GM12878 (cell line): ENCODE measurements at regions not wholly inside any gene's neighbourhood (a gene's known extent, or its start where the extent isn't known, plus 50 kb on each side); places are given as distances from the start of the nearest gene placed in this dataset.

ENCODE experiments used
- ATAC-seq: fragments of 200-7000 bp; cut with Tn5 transposase; 3 replicates; pipeline ENCODE4 v1.9.1; 2020; ENCODE audit warnings: mild to moderate bottlenecking, moderate library complexity
- BruUV-seq: library from RNA; stranded (reverse); fragments of 400-500 nt; replicated peaks from 2 replicates; lab custom pipeline; 2021; lab: Mats Ljungman, UMichigan
- CTCF ChIA-PET: fragments of 300-600 bp; sonication (Branson Sonifier 250); formaldehyde crosslinking; extraction: SDS; loops from one replicate; lab custom pipeline; 2021; ENCODE audit warnings: inconsistent platforms; lab: Yijun Ruan, JAX
- POLR2A ChIA-PET: fragments of 350-600 bp; formaldehyde crosslinking; extraction: SDS; loops from one replicate; lab custom pipeline; 2021; ENCODE audit warnings: inconsistent platforms; lab: Charles Lee
- RAD21 ChIA-PET: fragments of 300-600 bp; sonication (Branson Sonifier 250); formaldehyde crosslinking; loops from one replicate; lab custom pipeline; 2023; ENCODE audit warnings: antibody characterized with exemption; ENCODE audit not compliant: unreplicated experiment; lab: Charles Lee
- SMC1A ChIA-PET: fragments of 300-600 bp; sonication (Branson Sonifier 250); formaldehyde crosslinking; loops from one replicate; lab custom pipeline; 2023; ENCODE audit not compliant: unreplicated experiment, uncharacterized antibody; lab: Charles Lee
- DNase-seq: peaks from one replicate; pipeline ENCODE4 v3.0.0-alpha.2; 2011; ENCODE audit warnings: low read depth, low spot score
- FAIRE-seq: peaks from 3 replicates; lab custom pipeline; 2011; peaks lifted over from hg19 to GRCh38; lab: Jason Lieb, UNC
- H2AFZ ChIP-seq: 2 replicates; pipeline ENCODE4 v1.6.0; 2011; ENCODE audit warnings: low read depth, low read length, control low read depth; ENCODE audit not compliant: control insufficient read depth
- H3K27ac ChIP-seq: 2 replicates; pipeline ENCODE4 v1.5.1; 2011; ENCODE audit warnings: control low read depth; ENCODE audit not compliant: control insufficient read depth, insufficient read depth
- H3K27me3 ChIP-seq, 2 experiments: replicated peaks in 1 of 2; 2 replicates each; pipeline versions ENCODE4 v1.6.0 to v1.6.1; 2011; ENCODE audit warnings: low read length in 1 of 2; ENCODE audit not compliant: control insufficient read depth in 2 of 2, insufficient read depth in 2 of 2
- H3K36me3 ChIP-seq, 2 experiments: 2 replicates each; pipeline ENCODE4 v1.5.1; 2011; ENCODE audit warnings: low read length in 1 of 2; ENCODE audit not compliant: control insufficient read depth in 2 of 2, insufficient read depth in 2 of 2
- H3K4me1 ChIP-seq: 2 replicates; pipeline ENCODE4 v1.6.1; 2011; ENCODE audit warnings: mild to moderate bottlenecking, low read length, moderate library complexity, mixed read lengths; ENCODE audit not compliant: control insufficient read depth, insufficient read depth
- H3K4me2 ChIP-seq: 2 replicates; pipeline ENCODE4 v1.6.0; 2011; ENCODE audit warnings: control low read depth; ENCODE audit not compliant: control insufficient read depth, insufficient read depth
- H3K4me3 ChIP-seq: fragments of 200-600 bp; sonication (generic); 2 replicates; pipeline ENCODE4 v1.5.1; 2016
- H3K79me2 ChIP-seq: 2 replicates; pipeline ENCODE4 v1.6.0; 2011; ENCODE audit warnings: low read length; ENCODE audit not compliant: control insufficient read depth, insufficient read depth
- H3K9ac ChIP-seq: 2 replicates; pipeline ENCODE4 v1.8.0; 2011; ENCODE audit warnings: low read length, control low read depth, mixed read lengths; ENCODE audit not compliant: control insufficient read depth, insufficient read depth
- H3K9me3 ChIP-seq: replicated peaks from 3 replicates; pipeline ENCODE4 v1.5.1; 2011; ENCODE audit warnings: mild to moderate bottlenecking, low read length; ENCODE audit not compliant: control insufficient read depth, insufficient read depth
- H4K20me1 ChIP-seq: 2 replicates; pipeline ENCODE4 v1.6.0; 2011; ENCODE audit not compliant: control insufficient read depth, insufficient read depth
- ASH2L ChIP-seq: fragments of 300-600, 200-600 bp; sonication (generic); IDR thresholded peaks from 2 replicates; pipeline ENCODE4 v1.6.1; 2017; ENCODE audit warnings: low read depth, mild to moderate bottlenecking, borderline replicate concordance
- CEBPZ ChIP-seq: fragments of 150-350 bp; IDR thresholded peaks from 2 replicates; pipeline ENCODE4 v1.6.1; 2016; ENCODE audit warnings: low read depth, low read length
- CHD2 ChIP-seq: IDR thresholded peaks from 2 replicates; pipeline ENCODE4 v1.6.1; 2011; ENCODE audit warnings: low read depth, low read length, improper control_type of control experiment, borderline replicate concordance
- EGR1 ChIP-seq, 2 experiments: IDR thresholded peaks; 1 replicate in 1 of 2; 2 replicates in 1 of 2; pipeline ENCODE4 v1.6.1; 2011 to 2012; ENCODE audit warnings: low read depth in 2 of 2, low read length in 2 of 2, borderline replicate concordance in 1 of 2, mild to moderate bottlenecking in 1 of 2, moderate library complexity in 1 of 2
- ELK1 ChIP-seq: IDR thresholded peaks from 2 replicates; pipeline ENCODE4 v1.6.1; 2012; ENCODE audit warnings: low read depth, low read length, improper control_type of control experiment
- MEF2A ChIP-seq: IDR thresholded peaks from 2 replicates; pipeline ENCODE4 v1.6.1; 2011; ENCODE audit warnings: low read depth, mild to moderate bottlenecking, low read length, moderate library complexity; ENCODE audit not compliant: insufficient read depth
- MTA3 ChIP-seq: IDR thresholded peaks from 2 replicates; pipeline ENCODE4 v1.6.1; 2012; ENCODE audit warnings: low read length, inconsistent platforms, borderline replicate concordance
- POU2F2 ChIP-seq: IDR thresholded peaks from 3 replicates; pipeline ENCODE4 v1.6.1; 2011; ENCODE audit warnings: low read depth, mild to moderate bottlenecking, low read length, borderline replicate concordance
- RCOR1 ChIP-seq: conservative IDR thresholded peaks from 2 replicates; pipeline ENCODE4 v1.6.1; 2012; ENCODE audit warnings: low read depth, low read length, improper control_type of control experiment
- SMARCA5 ChIP-seq: fragments of 450-650 bp; IDR thresholded peaks from 2 replicates; pipeline ENCODE4 v1.6.1; 2017; ENCODE audit warnings: mild to moderate bottlenecking
- SREBF2 ChIP-seq: IDR thresholded peaks from 2 replicates; pipeline ENCODE4 v1.6.1; 2012; ENCODE audit warnings: mild to moderate bottlenecking, low read length
- SUZ12 ChIP-seq: fragments of 200-600 bp; sonication (generic); IDR thresholded peaks from one replicate; pipeline ENCODE4 v1.6.1; 2018; ENCODE audit warnings: antibody characterized with exemption, mild to moderate bottlenecking; ENCODE audit not compliant: unreplicated experiment
- TCF12 ChIP-seq: IDR thresholded peaks from 2 replicates; pipeline ENCODE4 v1.6.1; 2011; ENCODE audit warnings: low read depth, mild to moderate bottlenecking, low read length
- ZBTB33 ChIP-seq: fragments of 450-650 bp; IDR thresholded peaks from 2 replicates; pipeline ENCODE4 v1.6.1; 2017; ENCODE audit warnings: mild to moderate bottlenecking
- WGBS: methylation state at CpG from one replicate; pipeline ENCODE4 v1.1.6; 2016; ENCODE audit warnings: low lambda C conversion rate; ENCODE audit not compliant: insufficient replicate concordance, insufficient coverage; ENCODE audit errors: missing lambda C conversion rate; 5-methylcytosine and 5-hydroxymethylcytosine counted together
- in situ Hi-C: fragments of 300-500 bp; cut with MboI; formaldehyde crosslinking; loops from 9 replicates; pipeline ENCODE4 v1.14.3; 2018; ENCODE audit warnings: mixed read lengths
- intact Hi-C: fragments of 100-400 bp; cut with micrococcal nuclease; formaldehyde crosslinking; loops from one replicate; pipeline ENCODE4 v1.14.2; 2022; ENCODE audit not compliant: unreplicated experiment

- DNase-seq (no peak), FAIRE-seq (no peak), ATAC-seq (no peak)
- TF ChIP-seq CEBPZ: no peak
- TF ChIP-seq ELK1: no peak
- no peak for TF ChIP-seq RCOR1
- TF ChIP-seq MTA3: no peak
- TF ChIP-seq TCF12: no peak
- TF ChIP-seq POU2F2: no peak
- TF ChIP-seq ASH2L: no peak
- TF ChIP-seq EGR1 (IDR thresholded peaks at IDR 0.05; ENCODE audit: borderline replicate concordance in 1 of 2, low read depth in 2 of 2, low read length in 2 of 2): no peak
- no peak for TF ChIP-seq MEF2A
- no peak for TF ChIP-seq SUZ12
- no peak for TF ChIP-seq CHD2
- TF ChIP-seq SMARCA5: no peak
- no peak for TF ChIP-seq SREBF2
- no peak for TF ChIP-seq ZBTB33
- Histone ChIP-seq H3K4me3 (no peak overlapping the region), H3K9me3 (no peaks in the 10 kb centered on the region; the same call in 1 of the 3 replicates), H3K27me3 (no peaks in the 10 kb centered on the region), H3K27ac (no peak overlapping the region), H3K36me3 (no peaks in the 10 kb centered on the region), H3K79me2 (no peaks in the 10 kb centered on the region), H4K20me1 (no peaks in the 10 kb centered on the region), H3K4me1 (no peaks in the 10 kb centered on the region), H3K4me2 (no peak overlapping the region), H2AFZ (no peak overlapping the region), H3K9ac (no peak overlapping the region)
- WGBS: 3% methylated on average over 3 of the region's 3 CpGs
- CTCF ChIA-PET: interaction anchor here (0.6 to 1.0 kb wide), 2 partner anchors 13 to 345 kb away, joined by 3 to 4 read pairs; no protein-coding TSS in a partner anchor
- no TSS peak for BruUV-seq
- in situ Hi-C loops (loop anchor here (10.0 kb wide), 1 partner anchor 568 kb away; no protein-coding TSS in a partner anchor), intact Hi-C loops (no loop called here)
- POLR2A ChIA-PET: interaction anchor here (0.6 kb wide), 1 partner anchor 38 kb away, joined by 3 read pairs; no protein-coding TSS in a partner anchor
- RAD21 ChIA-PET: no interaction called here
- SMC1A ChIA-PET: interaction anchor here (1.6 kb wide), 1 partner anchor 11 kb away, joined by 4 read pairs; no protein-coding TSS in a partner anchor
Measured at GRCh38 chr15:95832668-95833067, 497.8 kb upstream of the NR2F2 start.
